ENCODE measurements at regions not wholly inside any gene's neighbourhood (a gene's known extent, or its start where the extent isn't known, plus 50 kb on each side); places are given as distances from the start of the nearest gene placed in this dataset.

DNA sequence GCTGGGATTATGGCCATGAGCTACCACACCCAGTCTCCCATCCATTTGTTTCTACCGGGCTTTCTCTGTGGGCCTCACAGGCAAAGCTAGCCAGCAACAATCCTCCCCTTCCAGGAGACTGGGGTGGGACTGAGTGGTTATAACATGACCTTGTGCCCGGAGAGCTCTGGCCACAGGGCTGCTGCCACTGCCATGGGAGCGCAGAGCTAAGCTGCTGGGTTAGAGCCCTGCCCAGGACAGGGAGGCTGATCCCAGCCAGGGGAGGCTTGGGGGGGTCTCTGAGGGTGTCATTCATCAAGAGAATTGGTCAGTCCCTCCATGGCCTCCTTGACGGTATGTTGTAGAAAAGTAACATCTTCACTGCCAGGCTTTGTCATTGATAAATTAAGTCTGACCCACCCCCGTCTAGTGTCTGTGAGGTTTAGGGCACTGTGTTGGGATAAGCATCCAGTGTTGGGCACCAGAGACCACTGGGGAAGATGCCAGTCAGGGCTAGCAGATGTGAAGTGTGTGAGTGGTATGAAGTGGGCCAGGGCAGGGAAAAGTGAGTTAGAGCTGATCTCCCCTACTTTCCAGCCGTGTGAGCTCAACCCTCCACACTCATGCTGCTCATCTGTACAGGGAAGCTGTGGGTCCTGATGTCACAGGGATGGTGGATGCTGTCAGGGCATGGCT, 368.4 kb upstream of the HS6ST1 start:
- TF ChIP-seq, protein P1, sequence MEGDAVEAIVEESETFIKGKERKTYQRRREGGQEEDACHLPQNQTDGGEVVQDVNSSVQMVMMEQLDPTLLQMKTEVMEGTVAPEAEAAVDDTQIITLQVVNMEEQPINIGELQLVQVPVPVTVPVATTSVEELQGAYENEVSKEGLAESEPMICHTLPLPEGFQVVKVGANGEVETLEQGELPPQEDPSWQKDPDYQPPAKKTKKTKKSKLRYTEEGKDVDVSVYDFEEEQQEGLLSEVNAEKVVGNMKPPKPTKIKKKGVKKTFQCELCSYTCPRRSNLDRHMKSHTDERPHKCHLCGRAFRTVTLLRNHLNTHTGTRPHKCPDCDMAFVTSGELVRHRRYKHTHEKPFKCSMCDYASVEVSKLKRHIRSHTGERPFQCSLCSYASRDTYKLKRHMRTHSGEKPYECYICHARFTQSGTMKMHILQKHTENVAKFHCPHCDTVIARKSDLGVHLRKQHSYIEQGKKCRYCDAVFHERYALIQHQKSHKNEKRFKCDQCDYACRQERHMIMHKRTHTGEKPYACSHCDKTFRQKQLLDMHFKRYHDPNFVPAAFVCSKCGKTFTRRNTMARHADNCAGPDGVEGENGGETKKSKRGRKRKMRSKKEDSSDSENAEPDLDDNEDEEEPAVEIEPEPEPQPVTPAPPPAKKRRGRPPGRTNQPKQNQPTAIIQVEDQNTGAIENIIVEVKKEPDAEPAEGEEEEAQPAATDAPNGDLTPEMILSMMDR (IDR thresholded peaks at IDR 0.05): no peak
- TF ChIP-seq EP300 (IDR thresholded peaks at IDR 0.05): no peak
- TF ChIP-seq POLR2A (IDR thresholded peaks at IDR 0.05): no peak

Data from gastroesophageal sphincter (tissue), 3 donors.